Caco-2 (cell line): ENCODE measurements at regions not wholly inside any gene's neighbourhood (a gene's known extent, or its start where the extent isn't known, plus 50 kb on each side); places are given as distances from the start of the nearest gene placed in this dataset.

Experiments used
- BruUV-seq: library from RNA; stranded (reverse); fragments of 400-500 nt; replicated peaks from 2 replicates; lab custom pipeline; 2021; lab: Mats Ljungman, UMichigan
- CTCF ChIA-PET: fragments of 300-600 bp; sonication (Branson Sonifier 250); formaldehyde crosslinking; loops from one replicate; lab custom pipeline; 2022; ENCODE audit warnings: antibody characterized with exemption; lab: Charles Lee
- POLR2A ChIA-PET: fragments of 300-600 bp; sonication (Branson Sonifier 250); formaldehyde crosslinking; loops from one replicate; lab custom pipeline; 2022; ENCODE audit warnings: antibody characterized with exemption; lab: Charles Lee
- DNase-seq, 2 experiments: peaks; one replicate each; pipeline versions ENCODE4 v3.0.0 to v3.0.0-alpha.2; 2020 to 2022
- H3K27me3 ChIP-seq: replicated peaks from 2 replicates; pipeline ENCODE4 v1.6.0; 2011; ENCODE audit warnings: low read length; ENCODE audit not compliant: control insufficient read depth, insufficient read depth
- H3K36me3 ChIP-seq: 2 replicates; pipeline ENCODE4 v1.5.1; 2011; ENCODE audit warnings: low read length; ENCODE audit not compliant: control insufficient read depth, insufficient read depth
- H3K4me1 ChIP-seq: fragments of 250-450 bp; sonication (Bioruptor Pico); 2 replicates; pipeline ENCODE4 v1.5.1; 2020; ENCODE audit warnings: mild to moderate bottlenecking
- H3K4me3 ChIP-seq: 2 replicates; pipeline ENCODE4 v1.5.1; 2011; ENCODE audit warnings: low read depth, mild to moderate bottlenecking, control low read depth, low read length
- H3K9me3 ChIP-seq: fragments of 250-450 bp; sonication (Bioruptor Pico); 2 replicates; pipeline ENCODE4 v1.5.1; 2020; ENCODE audit warnings: mild to moderate bottlenecking, moderate library complexity
- H3K27ac Mint-ChIP-seq: one replicate; pipeline ENCODE4 v1.8.0; 2022; ENCODE audit warnings: mixed read lengths; ENCODE audit not compliant: unreplicated experiment
- H3K27me3 Mint-ChIP-seq: one replicate; pipeline ENCODE4 v1.8.0; 2022; ENCODE audit warnings: mixed read lengths; ENCODE audit not compliant: insufficient read depth, unreplicated experiment
- H3K36me3 Mint-ChIP-seq: one replicate; pipeline ENCODE4 v1.8.0; 2022; ENCODE audit warnings: mild to moderate bottlenecking, mixed read lengths; ENCODE audit not compliant: insufficient read depth, unreplicated experiment
- H3K4me1 Mint-ChIP-seq: one replicate; pipeline ENCODE4 v1.8.0; 2022; ENCODE audit warnings: low read depth, mixed read lengths; ENCODE audit not compliant: unreplicated experiment
- H3K4me3 Mint-ChIP-seq: one replicate; pipeline ENCODE4 v1.8.0; 2022; ENCODE audit warnings: mild to moderate bottlenecking, moderate library complexity, mixed read lengths; ENCODE audit not compliant: unreplicated experiment
- H3K9me3 Mint-ChIP-seq: one replicate; pipeline ENCODE4 v1.8.0; 2022; ENCODE audit warnings: mixed read lengths; ENCODE audit not compliant: unreplicated experiment
- intact Hi-C: fragments of 100-400 bp; cut with micrococcal nuclease; formaldehyde crosslinking; loops from one replicate; pipeline ENCODE4 v1.10.0; 2022; ENCODE audit not compliant: unreplicated experiment
- TF ChIP-seq, protein P1 (sequence below), 2 experiments: fragments of 200-600 bp in 1 of 2; IDR thresholded peaks; 1 replicate in 1 of 2; 2 replicates in 1 of 2; pipeline versions ENCODE4 v1.5.1 to v1.8.0; 2011 to 2022; ENCODE audit warnings: antibody characterized with exemption in 1 of 2, control low read depth in 1 of 2, inconsistent platforms in 1 of 2, low read depth in 1 of 2, low read length in 1 of 2, mild to moderate bottlenecking in 1 of 2, moderate library complexity in 1 of 2; ENCODE audit not compliant: insufficient read depth in 1 of 2, severe bottlenecking in 1 of 2, unreplicated experiment in 1 of 2

GRCh38 chr9:21669701-21670100, 132.7 kb upstream of the MTAP start:
- Mint-ChIP-seq H3K27ac (no peak overlapping the region), H3K27me3 (no peaks in the 10 kb centered on the region), H3K36me3 (no peaks in the 10 kb centered on the region), H3K9me3 (peaks cover 6% of the 10 kb centered on the region), H3K4me1 (no peaks in the 10 kb centered on the region), H3K4me3 (no peak overlapping the region)
- DNase-seq, result no peak
- H3K4me1 ChIP-seq, result no peaks in the 10 kb centered on the region
- TF ChIP-seq, protein P1, sequence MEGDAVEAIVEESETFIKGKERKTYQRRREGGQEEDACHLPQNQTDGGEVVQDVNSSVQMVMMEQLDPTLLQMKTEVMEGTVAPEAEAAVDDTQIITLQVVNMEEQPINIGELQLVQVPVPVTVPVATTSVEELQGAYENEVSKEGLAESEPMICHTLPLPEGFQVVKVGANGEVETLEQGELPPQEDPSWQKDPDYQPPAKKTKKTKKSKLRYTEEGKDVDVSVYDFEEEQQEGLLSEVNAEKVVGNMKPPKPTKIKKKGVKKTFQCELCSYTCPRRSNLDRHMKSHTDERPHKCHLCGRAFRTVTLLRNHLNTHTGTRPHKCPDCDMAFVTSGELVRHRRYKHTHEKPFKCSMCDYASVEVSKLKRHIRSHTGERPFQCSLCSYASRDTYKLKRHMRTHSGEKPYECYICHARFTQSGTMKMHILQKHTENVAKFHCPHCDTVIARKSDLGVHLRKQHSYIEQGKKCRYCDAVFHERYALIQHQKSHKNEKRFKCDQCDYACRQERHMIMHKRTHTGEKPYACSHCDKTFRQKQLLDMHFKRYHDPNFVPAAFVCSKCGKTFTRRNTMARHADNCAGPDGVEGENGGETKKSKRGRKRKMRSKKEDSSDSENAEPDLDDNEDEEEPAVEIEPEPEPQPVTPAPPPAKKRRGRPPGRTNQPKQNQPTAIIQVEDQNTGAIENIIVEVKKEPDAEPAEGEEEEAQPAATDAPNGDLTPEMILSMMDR (IDR thresholded peaks at IDR 0.05; ENCODE audit: insufficient read depth in 1 of 2, low read depth in 1 of 2, low read length in 1 of 2, severe bottlenecking in 1 of 2, unreplicated experiment in 1 of 2), result no peak
- no TSS peak for BruUV-seq
- no peaks in the 10 kb centered on the region for H3K27me3 ChIP-seq
- ChIA-PET CTCF (no interaction called here), POLR2A (no interaction called here)
- intact Hi-C loops, result no loop called here
- H3K9me3 ChIP-seq, result no peaks in the 10 kb centered on the region
- H3K4me3 ChIP-seq, result no peak overlapping the region
- no peaks in the 10 kb centered on the region for H3K36me3 ChIP-seq

DNA sequence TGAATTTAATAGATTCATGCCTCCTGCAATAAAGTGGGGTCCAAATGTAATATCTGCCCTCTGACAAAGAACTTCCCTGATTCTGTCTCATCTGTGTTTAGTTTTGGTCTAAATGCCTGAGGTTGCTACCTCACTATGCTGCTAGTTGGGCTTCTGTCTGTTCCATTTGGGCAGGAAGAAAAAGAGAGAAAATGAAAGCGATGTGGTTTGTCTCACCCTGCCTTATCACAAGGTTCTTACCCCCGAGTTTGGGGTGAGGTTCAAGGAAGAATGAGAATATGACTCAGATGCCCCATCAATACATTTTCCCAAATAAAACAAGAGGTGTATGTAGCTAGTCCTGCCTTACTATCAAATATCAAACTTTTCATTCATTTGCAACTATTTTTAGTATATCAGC, 132.1 kb upstream of the MTAP start:
- H3K4me1 Mint-ChIP-seq, result no peaks in the 10 kb centered on the region
- no peak overlapping the region for H3K27ac Mint-ChIP-seq
- no peak overlapping the region for H3K4me3 ChIP-seq
- no peaks in the 10 kb centered on the region for H3K36me3 Mint-ChIP-seq
- no peaks in the 10 kb centered on the region for H3K27me3 ChIP-seq
- H3K4me1 ChIP-seq, result no peaks in the 10 kb centered on the region
- H3K9me3 Mint-ChIP-seq, result peaks cover 6% of the 10 kb centered on the region
- TF ChIP-seq, protein P1 (IDR thresholded peaks at IDR 0.05; ENCODE audit: insufficient read depth in 1 of 2, low read depth in 1 of 2, low read length in 1 of 2, severe bottlenecking in 1 of 2, unreplicated experiment in 1 of 2), result no peak
- H3K36me3 ChIP-seq, result no peaks in the 10 kb centered on the region
- no peaks in the 10 kb centered on the region for H3K27me3 Mint-ChIP-seq
- no peaks in the 10 kb centered on the region for H3K9me3 ChIP-seq
- no peak overlapping the region for H3K4me3 Mint-ChIP-seq
- DNase-seq, result no peak
- intact Hi-C loops, result no loop called here
- ChIA-PET POLR2A (no interaction called here), CTCF (no interaction called here)
- no TSS peak for BruUV-seq

- peaks cover 6% of the 10 kb centered on the region for H3K9me3 Mint-ChIP-seq
- POLR2A ChIA-PET, result no interaction called here
- no peaks in the 10 kb centered on the region for H3K4me1 Mint-ChIP-seq
- Histone ChIP-seq H3K4me1 (no peaks in the 10 kb centered on the region), H3K9me3 (no peaks in the 10 kb centered on the region), H3K4me3 (no peak overlapping the region), H3K36me3 (no peaks in the 10 kb centered on the region), H3K27me3 (no peaks in the 10 kb centered on the region)
- no TSS peak for BruUV-seq
- TF ChIP-seq, protein P1 (IDR thresholded peaks at IDR 0.05; ENCODE audit: insufficient read depth in 1 of 2, low read depth in 1 of 2, low read length in 1 of 2, severe bottlenecking in 1 of 2, unreplicated experiment in 1 of 2), result no peak
- no peaks in the 10 kb centered on the region for H3K36me3 Mint-ChIP-seq
- intact Hi-C loops, result no loop called here
- no peak overlapping the region for H3K27ac Mint-ChIP-seq
- H3K27me3 Mint-ChIP-seq, result no peaks in the 10 kb centered on the region
- no peak for DNase-seq
- CTCF ChIA-PET, result no interaction called here
- H3K4me3 Mint-ChIP-seq, result no peak overlapping the region
These were observed 130.3 kb upstream of the MTAP start for GRCh38 chr9:21672140-21672539.
